Mesenchymal stem cell (in vitro differentiated cells and primary cell): ENCODE measurements at regions not wholly inside any gene's neighbourhood (a gene's known extent, or its start where the extent isn't known, plus 50 kb on each side); places are given as distances from the start of the nearest gene placed in this dataset.

ENCODE experiments used
- DNase-seq: peaks from one replicate; pipeline ENCODE4 v3.0.0-alpha.2; 2013
- H2AFZ ChIP-seq: one replicate; pipeline ENCODE4 v1.6.1; 2013; ENCODE audit warnings: low read depth, mild to moderate bottlenecking, control low read depth, inconsistent platforms, low read length, moderate library complexity
- H2AK5ac ChIP-seq: 2 replicates; pipeline ENCODE4 v1.6.1; 2013; ENCODE audit warnings: low read length, moderate library complexity, mild to moderate bottlenecking, inconsistent platforms; ENCODE audit not compliant: severe bottlenecking
- H2BK120ac ChIP-seq: one replicate; pipeline ENCODE4 v1.6.1; 2013; ENCODE audit warnings: low read depth, mild to moderate bottlenecking, inconsistent platforms, low read length, moderate library complexity
- H2BK12ac ChIP-seq, 2 experiments: one replicate each; pipeline ENCODE4 v1.6.1; 2013; ENCODE audit warnings: inconsistent platforms in 2 of 2, low read length in 2 of 2, mild to moderate bottlenecking in 2 of 2, moderate library complexity in 2 of 2, control low read depth in 1 of 2
- H2BK15ac ChIP-seq: one replicate; pipeline ENCODE4 v1.6.1; 2013; ENCODE audit warnings: mild to moderate bottlenecking, low read depth, inconsistent platforms; ENCODE audit not compliant: poor library complexity, severe bottlenecking
- H2BK5ac ChIP-seq: 2 replicates; pipeline ENCODE4 v1.6.1; 2013; ENCODE audit warnings: low read depth, mild to moderate bottlenecking, low read length, control low read depth, inconsistent platforms; ENCODE audit not compliant: poor library complexity, severe bottlenecking
- H3K14ac ChIP-seq, 2 experiments: one replicate each; pipeline ENCODE4 v1.6.1; 2013; ENCODE audit warnings: inconsistent platforms in 2 of 2, low read length in 2 of 2, control low read depth in 1 of 2, mild to moderate bottlenecking in 1 of 2, moderate library complexity in 1 of 2
- H3K18ac ChIP-seq, 2 experiments: one replicate each; pipeline ENCODE4 v1.6.1; 2013; ENCODE audit warnings: inconsistent platforms in 2 of 2, low read length in 2 of 2, control low read depth in 1 of 2, low read depth in 1 of 2, mild to moderate bottlenecking in 1 of 2
- H3K23ac ChIP-seq, 2 experiments: one replicate each; pipeline ENCODE4 v1.6.1; 2013; ENCODE audit warnings: inconsistent platforms in 2 of 2, low read length in 2 of 2, mild to moderate bottlenecking in 2 of 2, moderate library complexity in 2 of 2, control low read depth in 1 of 2
- H3K27ac ChIP-seq: 2 replicates; pipeline ENCODE4 v1.5.1; 2013; ENCODE audit warnings: mild to moderate bottlenecking, moderate library complexity, low read length, control low read depth, inconsistent platforms; ENCODE audit not compliant: poor library complexity, severe bottlenecking
- H3K27me3 ChIP-seq, 2 experiments: 2 replicates each; pipeline versions ENCODE4 v1.6.1 to v1.7.0; 2013; ENCODE audit warnings: low read length in 2 of 2, mild to moderate bottlenecking in 2 of 2, moderate library complexity in 2 of 2, control low read depth in 1 of 2, inconsistent platforms in 1 of 2; ENCODE audit not compliant: control insufficient read depth in 1 of 2, insufficient read depth in 1 of 2
- H3K36me3 ChIP-seq, 2 experiments: 2 replicates each; pipeline versions ENCODE4 v1.6.1 to v1.7.0; 2013; ENCODE audit warnings: low read length in 2 of 2, control low read depth in 1 of 2, inconsistent platforms in 1 of 2, low read depth in 1 of 2, mild to moderate bottlenecking in 1 of 2; ENCODE audit not compliant: insufficient read depth in 2 of 2, control insufficient read depth in 1 of 2
- H3K4ac ChIP-seq, 2 experiments: one replicate each; pipeline ENCODE4 v1.6.1; 2013; ENCODE audit warnings: inconsistent platforms in 2 of 2, low read length in 2 of 2, mild to moderate bottlenecking in 2 of 2, moderate library complexity in 2 of 2, control low read depth in 1 of 2, low read depth in 1 of 2
- H3K4me1 ChIP-seq: 2 replicates; pipeline ENCODE4 v1.6.1; 2013; ENCODE audit warnings: low read depth, low read length, control low read depth; ENCODE audit not compliant: control insufficient read depth, insufficient read depth
- H3K4me2 ChIP-seq: 2 replicates; pipeline ENCODE4 v1.6.1; 2013; ENCODE audit warnings: low read length, mild to moderate bottlenecking, inconsistent platforms; ENCODE audit not compliant: poor library complexity, severe bottlenecking
- H3K4me3 ChIP-seq, 2 experiments: 2 replicates each; pipeline versions ENCODE4 v1.5.1 to v1.7.0; 2013; ENCODE audit warnings: low read length in 2 of 2, mild to moderate bottlenecking in 2 of 2, control low read depth in 1 of 2, low read depth in 1 of 2; ENCODE audit not compliant: insufficient read depth in 1 of 2
- H3K79me1 ChIP-seq: replicated peaks from 2 replicates; pipeline ENCODE4 v1.6.1; 2013; ENCODE audit warnings: mild to moderate bottlenecking, control low read depth, low read length, inconsistent platforms; ENCODE audit not compliant: poor library complexity, severe bottlenecking
- H3K9ac ChIP-seq: 2 replicates; pipeline ENCODE4 v1.7.0; 2013; ENCODE audit warnings: mild to moderate bottlenecking, low read length, moderate library complexity
- H3K9me3 ChIP-seq: 2 replicates; pipeline ENCODE4 v1.7.0; 2013; ENCODE audit warnings: mild to moderate bottlenecking, low read length; ENCODE audit not compliant: control insufficient read depth
- H4K8ac ChIP-seq: one replicate; pipeline ENCODE4 v1.6.1; 2013; ENCODE audit warnings: inconsistent platforms, mild to moderate bottlenecking, low read length, moderate library complexity
- H4K91ac ChIP-seq: one replicate; pipeline ENCODE4 v1.6.1; 2013; ENCODE audit warnings: mild to moderate bottlenecking, low read length, inconsistent platforms
- WGBS: methylation state at CpG from one replicate; pipeline ENCODE4 v1.1.7; 2013; ENCODE audit warnings: mixed read lengths; 5-methylcytosine and 5-hydroxymethylcytosine counted together

- H3K4me3 ChIP-seq, result no peak overlapping the region
- no peak overlapping the region for H2AK5ac ChIP-seq
- H3K9ac ChIP-seq, result no peak overlapping the region
- H4K8ac ChIP-seq, result no peak overlapping the region
- H2BK15ac ChIP-seq, result no peak overlapping the region
- no peak overlapping the region for H3K14ac ChIP-seq
- H3K18ac ChIP-seq, result no peak overlapping the region
- no peak overlapping the region for H2BK12ac ChIP-seq
- 86% methylated on average over 3 of the region's 3 CpGs for WGBS
- no peak overlapping the region for H2AFZ ChIP-seq
- no peak overlapping the region for H3K27ac ChIP-seq
- no peak overlapping the region for H4K91ac ChIP-seq
- no peaks in the 10 kb centered on the region for H3K36me3 ChIP-seq
- H3K4me2 ChIP-seq, result no peak overlapping the region
- H2BK5ac ChIP-seq, result no peak overlapping the region
- H3K4ac ChIP-seq, result no peak overlapping the region
- no peak for DNase-seq
- H3K27me3 ChIP-seq, result no peaks in the 10 kb centered on the region
- H3K9me3 ChIP-seq, result no peaks in the 10 kb centered on the region
- no peaks in the 10 kb centered on the region for H3K79me1 ChIP-seq
- H2BK120ac ChIP-seq, result no peak overlapping the region
- H3K23ac ChIP-seq, result no peak overlapping the region
- peaks cover 3% of the 10 kb centered on the region for H3K4me1 ChIP-seq
These were observed 107.6 kb downstream of the CD47 start for GRCh38 chr3:107983247-107983646.

DNA sequence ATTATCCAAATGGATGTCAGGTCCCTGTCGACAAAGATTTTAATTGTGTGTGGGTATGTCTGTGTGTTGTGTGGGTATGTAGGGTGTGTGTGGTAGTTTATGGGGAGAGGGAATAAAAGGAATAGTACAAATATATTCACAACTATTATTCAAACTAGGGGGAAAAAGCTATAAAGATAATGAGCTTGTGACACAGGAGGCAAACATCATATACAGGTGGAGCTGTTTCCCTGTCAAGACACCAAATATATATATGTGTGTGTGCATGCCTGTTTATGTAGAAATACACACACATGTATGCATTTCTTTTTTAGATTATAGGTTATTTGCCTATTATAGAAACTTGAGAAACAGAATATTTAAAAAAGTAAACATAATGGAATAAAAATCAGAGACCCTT, 108.7 kb downstream of the CD47 start:
- H2BK12ac ChIP-seq, result no peak overlapping the region
- H3K27me3 ChIP-seq, result no peaks in the 10 kb centered on the region
- no peak overlapping the region for H4K8ac ChIP-seq
- 100% methylated on average over 1 of the region's 1 CpG for WGBS
- H3K23ac ChIP-seq, result no peak overlapping the region
- no peak overlapping the region for H3K9ac ChIP-seq
- no peak overlapping the region for H3K27ac ChIP-seq
- H2AFZ ChIP-seq, result no peak overlapping the region
- H4K91ac ChIP-seq, result no peak overlapping the region
- no peak overlapping the region for H3K18ac ChIP-seq
- no peak overlapping the region for H2BK120ac ChIP-seq
- H3K9me3 ChIP-seq, result no peaks in the 10 kb centered on the region
- H3K79me1 ChIP-seq, result no peaks in the 10 kb centered on the region
- no peak for DNase-seq
- H3K4me1 ChIP-seq, result peaks cover 1% of the 10 kb centered on the region
- no peak overlapping the region for H2AK5ac ChIP-seq
- no peak overlapping the region for H2BK5ac ChIP-seq
- no peak overlapping the region for H3K4me3 ChIP-seq
- no peaks in the 10 kb centered on the region for H3K36me3 ChIP-seq
- no peak overlapping the region for H2BK15ac ChIP-seq
- H3K4ac ChIP-seq, result no peak overlapping the region
- H3K4me2 ChIP-seq, result no peak overlapping the region
- no peak overlapping the region for H3K14ac ChIP-seq

DNA sequence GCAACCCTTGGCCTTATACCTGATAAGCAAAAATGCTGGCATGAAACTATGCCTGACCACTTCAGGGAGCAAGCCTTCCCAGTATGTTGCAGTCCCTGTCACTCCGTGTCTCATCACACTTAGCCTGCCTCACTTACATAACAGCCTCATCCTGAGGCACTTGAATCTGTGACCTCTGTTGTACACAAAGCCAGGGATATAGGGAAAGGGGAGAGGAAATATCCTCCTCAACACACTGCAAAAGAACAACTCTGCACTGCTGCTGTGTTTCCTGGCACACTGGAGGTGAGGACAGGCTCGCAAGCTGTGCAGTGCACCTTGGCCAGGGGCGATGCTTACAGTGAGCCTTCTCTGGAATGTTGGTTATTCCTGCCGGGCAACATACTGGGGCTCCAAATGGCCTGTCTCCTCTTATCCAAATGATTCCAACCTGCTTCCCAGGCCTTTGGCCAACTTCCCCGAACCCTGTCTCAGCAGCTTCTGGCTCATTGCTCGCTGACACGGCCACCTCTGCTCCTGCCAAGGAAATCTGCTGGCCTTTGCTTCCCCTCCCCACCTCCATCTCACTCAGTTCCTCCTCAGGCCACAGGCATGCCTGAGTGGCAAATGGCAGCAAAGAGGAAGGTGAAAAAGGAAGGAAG, 109.2 kb downstream of the CD47 start:
- Histone ChIP-seq H3K4me2 (no peak overlapping the region), H3K23ac (no peak overlapping the region), H3K27me3 (no peaks in the 10 kb centered on the region), H2AK5ac (no peak overlapping the region), H3K27ac (no peak overlapping the region), H3K4me1 (peaks cover 3% of the 10 kb centered on the region), H2BK15ac (no peak overlapping the region), H4K91ac (no peak overlapping the region), H3K18ac (no peak overlapping the region), H2BK12ac (no peak overlapping the region), H2BK5ac (no peak overlapping the region), H3K4me3 (no peak overlapping the region), H3K4ac (no peak overlapping the region), H3K14ac (no peak overlapping the region), H2BK120ac (no peak overlapping the region), H3K9me3 (no peaks in the 10 kb centered on the region), H3K79me1 (no peaks in the 10 kb centered on the region), H3K9ac (no peak overlapping the region), H2AFZ (no peak overlapping the region), H3K36me3 (no peaks in the 10 kb centered on the region), H4K8ac (no peak overlapping the region)
- 75% methylated on average over 7 of the region's 7 CpGs for WGBS
- DNase-seq, result no peak

DNA sequence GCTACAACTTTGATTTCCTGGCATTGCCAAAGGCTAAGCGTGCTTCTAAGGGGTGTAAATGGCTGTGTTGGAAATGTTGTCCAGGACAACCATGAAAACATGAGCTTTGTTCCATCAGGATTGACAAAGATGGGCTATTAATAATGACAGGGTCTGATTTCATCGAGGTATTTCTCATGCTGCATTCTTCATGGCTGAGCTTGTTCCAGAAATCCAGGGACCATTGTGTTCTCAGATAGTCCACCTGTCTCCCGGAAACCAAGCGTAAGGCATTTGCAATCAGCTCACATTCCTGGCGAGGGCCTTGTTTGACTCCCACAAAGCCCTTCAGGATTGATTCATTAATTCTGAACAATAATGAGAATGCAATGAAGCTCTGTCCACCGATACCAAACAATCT, 111.3 kb downstream of the CD47 start:
- no peak overlapping the region for H3K23ac ChIP-seq
- no peak overlapping the region for H3K18ac ChIP-seq
- no peak for DNase-seq
- no peak overlapping the region for H3K4me2 ChIP-seq
- no peak overlapping the region for H3K27ac ChIP-seq
- no peaks in the 10 kb centered on the region for H3K36me3 ChIP-seq
- H2BK12ac ChIP-seq, result no peak overlapping the region
- H2BK15ac ChIP-seq, result no peak overlapping the region
- H2BK120ac ChIP-seq, result no peak overlapping the region
- no peak overlapping the region for H3K4ac ChIP-seq
- no peaks in the 10 kb centered on the region for H3K79me1 ChIP-seq
- WGBS, result 88% methylated on average over 6 of the region's 6 CpGs
- H2BK5ac ChIP-seq, result no peak overlapping the region
- H3K27me3 ChIP-seq, result no peaks in the 10 kb centered on the region
- no peak overlapping the region for H4K91ac ChIP-seq
- H3K4me3 ChIP-seq, result no peak overlapping the region
- peaks cover 3% of the 10 kb centered on the region for H3K4me1 ChIP-seq
- no peak overlapping the region for H3K9ac ChIP-seq
- H2AK5ac ChIP-seq, result no peak overlapping the region
- no peak overlapping the region for H2AFZ ChIP-seq
- H3K9me3 ChIP-seq, result no peaks in the 10 kb centered on the region
- H4K8ac ChIP-seq, result no peak overlapping the region
- no peak overlapping the region for H3K14ac ChIP-seq
